OCI-LY7 (cell line): ENCODE measurements at regions not wholly inside any gene's neighbourhood (a gene's known extent, or its start where the extent isn't known, plus 50 kb on each side); places are given as distances from the start of the nearest gene placed in this dataset.

Experiments
- BruUV-seq: library from RNA; stranded (reverse); fragments of 400-500 nt; replicated peaks from 2 replicates; lab custom pipeline; 2021; lab: Mats Ljungman, UMichigan
- CTCF ChIA-PET: fragments of 300-600 bp; sonication (Branson Sonifier 250); formaldehyde crosslinking; loops from one replicate; lab custom pipeline; 2022; ENCODE audit warnings: antibody characterized with exemption; ENCODE audit not compliant: unreplicated experiment; lab: Charles Lee
- POLR2A ChIA-PET: fragments of 300-600 bp; sonication (Branson Sonifier 250); formaldehyde crosslinking; loops from one replicate; lab custom pipeline; 2022; ENCODE audit warnings: antibody characterized with exemption; lab: Charles Lee
- DNase-seq: peaks from one replicate; pipeline ENCODE4 v3.0.0-alpha.2; 2015; ENCODE audit warnings: low spot score
- H2AFZ ChIP-seq: fragments of 200-600 bp; sonication (generic), shearing (Covaris generic); 2 replicates; pipeline ENCODE4 v1.6.1; 2014; ENCODE audit warnings: mild to moderate bottlenecking, antibody characterized with exemption, low read length, moderate library complexity
- H3K27ac ChIP-seq: fragments of 200-600 bp; sonication (generic); 2 replicates; pipeline ENCODE4 v1.5.1; 2014; ENCODE audit warnings: mixed run types, low read depth, mild to moderate bottlenecking, moderate library complexity, low read length, inconsistent platforms; ENCODE audit not compliant: poor library complexity, severe bottlenecking
- H3K36me3 ChIP-seq: fragments of 200-600 bp; sonication (generic); 2 replicates; pipeline ENCODE4 v1.6.1; 2014; ENCODE audit warnings: mild to moderate bottlenecking, antibody characterized with exemption, low read length, moderate library complexity, mixed read lengths; ENCODE audit not compliant: insufficient read depth
- H3K4me1 ChIP-seq: fragments of 200-600 bp; sonication (generic); 2 replicates; pipeline ENCODE4 v1.5.1; 2014; ENCODE audit warnings: mild to moderate bottlenecking, low read length; ENCODE audit not compliant: insufficient read depth, poor library complexity, severe bottlenecking
- H3K4me2 ChIP-seq: fragments of 200-600 bp; sonication (generic); 2 replicates; pipeline ENCODE4 v1.6.1; 2014; ENCODE audit warnings: mild to moderate bottlenecking, low read length
- H3K4me3 ChIP-seq: fragments of 200-600 bp; sonication (generic); 2 replicates; pipeline ENCODE4 v1.5.1; 2014; ENCODE audit warnings: mild to moderate bottlenecking, low read depth, low read length; ENCODE audit not compliant: poor library complexity, severe bottlenecking
- H3K79me2 ChIP-seq: fragments of 200-600 bp; sonication (generic); 2 replicates; pipeline ENCODE4 v1.6.1; 2016; ENCODE audit warnings: low read depth, mild to moderate bottlenecking, low read length, moderate library complexity, mixed read lengths; ENCODE audit not compliant: insufficient read depth
- H3K9me2 ChIP-seq: fragments of 200-600 bp; sonication (generic); 2 replicates; pipeline ENCODE4 v1.6.1; 2016; ENCODE audit warnings: mild to moderate bottlenecking, low read length, mixed read lengths; ENCODE audit not compliant: insufficient read depth
- H3K9me3 ChIP-seq: fragments of 200-600 bp; sonication (generic); 2 replicates; pipeline ENCODE4 v1.6.1; 2014; ENCODE audit warnings: mild to moderate bottlenecking, mixed run types, low read length, mixed read lengths
- H4K20me1 ChIP-seq: fragments of 200-600 bp; sonication (generic); 2 replicates; pipeline ENCODE4 v1.6.1; 2014; ENCODE audit warnings: mild to moderate bottlenecking, antibody characterized with exemption, low read length, moderate library complexity, mixed read lengths; ENCODE audit not compliant: insufficient read depth
- EZH2phosphoT487 ChIP-seq: fragments of 200-600 bp; sonication (generic); IDR thresholded peaks from 2 replicates; pipeline ENCODE4 v1.6.1; 2018; ENCODE audit warnings: low read depth, borderline replicate concordance, mild to moderate bottlenecking, mixed run types, antibody characterized with exemption, low read length, moderate library complexity, mixed read lengths
- intact Hi-C: fragments of 100-400 bp; cut with micrococcal nuclease; formaldehyde crosslinking; loops from one replicate; pipeline ENCODE4 v1.10.0; 2022; ENCODE audit not compliant: unreplicated experiment
- TF ChIP-seq, protein P1 (sequence below): fragments of 200-600 bp; sonication (generic); conservative IDR thresholded peaks from 2 replicates; pipeline ENCODE4 v1.5.1; 2014; ENCODE audit warnings: mild to moderate bottlenecking, antibody characterized with exemption, low read length, moderate library complexity, mixed read lengths

DNA sequence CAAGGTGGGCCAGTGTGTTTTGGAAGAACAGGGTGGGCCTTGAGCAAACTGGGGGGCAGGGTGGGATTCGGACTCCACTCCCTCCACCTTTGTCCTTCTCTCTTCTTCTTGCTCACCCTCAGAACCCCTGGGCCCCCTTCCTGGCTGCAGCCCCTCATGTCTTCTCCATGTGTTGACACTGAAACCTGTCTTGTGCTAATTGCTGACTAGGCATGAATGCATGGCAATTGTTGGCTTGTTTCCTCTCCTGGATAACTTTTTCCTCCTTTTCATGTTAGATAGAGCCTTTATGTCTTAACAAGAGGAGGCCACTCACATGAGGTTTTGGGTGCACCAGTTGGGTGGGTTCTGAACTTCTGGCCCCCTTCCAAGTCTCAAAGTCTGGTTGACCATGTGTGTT, 181.6 kb upstream of the MKI67 start:
- POLR2A ChIA-PET, result no interaction called here
- Histone ChIP-seq H3K4me2 (no peak overlapping the region), H3K79me2 (no peaks in the 10 kb centered on the region), H3K36me3 (no peaks in the 10 kb centered on the region), H3K4me1 (no peaks in the 10 kb centered on the region), H3K9me2 (no peaks in the 10 kb centered on the region), H3K27ac (no peak overlapping the region), H2AFZ (no peak overlapping the region), H4K20me1 (no peaks in the 10 kb centered on the region), H3K4me3 (no peak overlapping the region), H3K9me3 (no peaks in the 10 kb centered on the region)
- intact Hi-C loops, result no loop called here
- CTCF ChIA-PET, result no interaction called here
- no peak for DNase-seq
- TF ChIP-seq, protein P1, sequence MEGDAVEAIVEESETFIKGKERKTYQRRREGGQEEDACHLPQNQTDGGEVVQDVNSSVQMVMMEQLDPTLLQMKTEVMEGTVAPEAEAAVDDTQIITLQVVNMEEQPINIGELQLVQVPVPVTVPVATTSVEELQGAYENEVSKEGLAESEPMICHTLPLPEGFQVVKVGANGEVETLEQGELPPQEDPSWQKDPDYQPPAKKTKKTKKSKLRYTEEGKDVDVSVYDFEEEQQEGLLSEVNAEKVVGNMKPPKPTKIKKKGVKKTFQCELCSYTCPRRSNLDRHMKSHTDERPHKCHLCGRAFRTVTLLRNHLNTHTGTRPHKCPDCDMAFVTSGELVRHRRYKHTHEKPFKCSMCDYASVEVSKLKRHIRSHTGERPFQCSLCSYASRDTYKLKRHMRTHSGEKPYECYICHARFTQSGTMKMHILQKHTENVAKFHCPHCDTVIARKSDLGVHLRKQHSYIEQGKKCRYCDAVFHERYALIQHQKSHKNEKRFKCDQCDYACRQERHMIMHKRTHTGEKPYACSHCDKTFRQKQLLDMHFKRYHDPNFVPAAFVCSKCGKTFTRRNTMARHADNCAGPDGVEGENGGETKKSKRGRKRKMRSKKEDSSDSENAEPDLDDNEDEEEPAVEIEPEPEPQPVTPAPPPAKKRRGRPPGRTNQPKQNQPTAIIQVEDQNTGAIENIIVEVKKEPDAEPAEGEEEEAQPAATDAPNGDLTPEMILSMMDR, result no peak
- no peak for TF ChIP-seq EZH2phosphoT487
- no TSS peak for BruUV-seq

DNA sequence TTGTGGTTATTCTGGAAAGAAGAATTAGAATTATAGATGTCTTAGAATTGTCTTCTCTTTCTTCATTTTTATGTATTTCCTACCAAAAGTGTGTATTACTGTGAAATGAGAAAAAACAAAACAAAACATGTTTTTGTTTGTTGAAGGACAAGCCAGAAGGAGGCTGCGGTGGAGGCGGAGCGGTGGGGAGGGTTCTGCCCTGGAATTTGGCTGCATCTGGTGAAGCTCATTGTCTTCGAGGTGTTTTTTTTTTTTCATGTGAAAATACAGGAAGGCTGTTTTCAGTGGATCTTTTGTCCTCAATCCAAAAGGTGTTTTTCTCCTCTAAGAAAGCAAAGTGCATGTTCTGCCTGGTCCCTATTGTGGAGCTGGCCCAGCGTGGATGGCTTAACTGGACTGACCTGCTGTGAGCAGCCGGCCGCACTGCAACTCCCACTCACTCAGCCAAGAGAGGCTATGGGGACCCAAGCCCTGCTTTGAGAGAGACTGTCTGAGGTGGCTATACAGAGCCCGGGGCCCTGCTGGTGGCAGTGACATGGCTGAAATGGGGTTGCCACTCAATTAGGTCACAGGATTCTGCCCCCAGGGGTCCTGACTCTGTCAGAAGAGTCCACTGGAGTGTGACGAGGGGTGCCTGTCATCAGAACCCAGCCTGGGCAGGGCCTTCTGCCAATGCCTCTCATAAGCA, 184.9 kb upstream of the MKI67 start:
- ChIA-PET POLR2A (no interaction called here), CTCF (no interaction called here)
- Histone ChIP-seq H3K4me1 (no peaks in the 10 kb centered on the region), H3K79me2 (no peaks in the 10 kb centered on the region), H3K9me3 (no peaks in the 10 kb centered on the region), H3K4me2 (no peak overlapping the region), H3K27ac (no peak overlapping the region), H3K4me3 (no peak overlapping the region), H2AFZ (no peak overlapping the region), H4K20me1 (no peaks in the 10 kb centered on the region), H3K9me2 (no peaks in the 10 kb centered on the region), H3K36me3 (no peaks in the 10 kb centered on the region)
- DNase-seq, result no peak
- intact Hi-C loops, result no loop called here
- BruUV-seq, result no TSS peak
- TF ChIP-seq, protein P1, result no peak
- TF ChIP-seq EZH2phosphoT487, result no peak

DNA sequence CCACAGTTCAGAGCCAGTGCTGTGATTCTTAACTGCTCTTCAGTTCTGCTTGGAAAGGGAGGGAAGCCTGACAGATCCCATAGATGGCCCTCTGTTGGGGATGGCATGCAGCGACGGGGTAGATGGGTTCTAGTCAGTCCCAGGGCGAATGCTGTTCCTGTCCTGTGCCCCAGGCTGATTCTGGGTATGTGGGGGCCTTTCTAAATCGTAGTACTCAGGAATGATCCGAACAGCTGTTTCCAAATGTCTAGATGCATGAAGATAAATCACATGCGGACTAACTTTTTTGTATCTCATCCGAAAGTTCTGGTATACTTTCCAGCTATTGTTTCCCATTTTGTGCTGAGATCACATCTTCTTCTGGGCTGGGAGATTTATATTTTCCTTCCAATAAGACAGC, 186.0 kb upstream of the MKI67 start:
- Histone ChIP-seq H3K4me1 (no peaks in the 10 kb centered on the region), H3K27ac (no peak overlapping the region), H4K20me1 (no peaks in the 10 kb centered on the region), H3K9me2 (no peaks in the 10 kb centered on the region), H3K79me2 (no peaks in the 10 kb centered on the region), H3K36me3 (no peaks in the 10 kb centered on the region), H3K4me2 (no peak overlapping the region), H2AFZ (no peak overlapping the region), H3K9me3 (no peaks in the 10 kb centered on the region), H3K4me3 (no peak overlapping the region)
- intact Hi-C loops, result no loop called here
- TF ChIP-seq EZH2phosphoT487, result no peak
- TF ChIP-seq, protein P1, result no peak
- no TSS peak for BruUV-seq
- DNase-seq, result no peak
- ChIA-PET CTCF (no interaction called here), POLR2A (no interaction called here)
